ENCODE measurements at regions not wholly inside any gene's neighbourhood (a gene's known extent, or its start where the extent isn't known, plus 50 kb on each side); places are given as distances from the start of the nearest gene placed in this dataset.
A peak's percentile ranks its signal among the peaks of the same experiment; 100 is the strongest.

DNA sequence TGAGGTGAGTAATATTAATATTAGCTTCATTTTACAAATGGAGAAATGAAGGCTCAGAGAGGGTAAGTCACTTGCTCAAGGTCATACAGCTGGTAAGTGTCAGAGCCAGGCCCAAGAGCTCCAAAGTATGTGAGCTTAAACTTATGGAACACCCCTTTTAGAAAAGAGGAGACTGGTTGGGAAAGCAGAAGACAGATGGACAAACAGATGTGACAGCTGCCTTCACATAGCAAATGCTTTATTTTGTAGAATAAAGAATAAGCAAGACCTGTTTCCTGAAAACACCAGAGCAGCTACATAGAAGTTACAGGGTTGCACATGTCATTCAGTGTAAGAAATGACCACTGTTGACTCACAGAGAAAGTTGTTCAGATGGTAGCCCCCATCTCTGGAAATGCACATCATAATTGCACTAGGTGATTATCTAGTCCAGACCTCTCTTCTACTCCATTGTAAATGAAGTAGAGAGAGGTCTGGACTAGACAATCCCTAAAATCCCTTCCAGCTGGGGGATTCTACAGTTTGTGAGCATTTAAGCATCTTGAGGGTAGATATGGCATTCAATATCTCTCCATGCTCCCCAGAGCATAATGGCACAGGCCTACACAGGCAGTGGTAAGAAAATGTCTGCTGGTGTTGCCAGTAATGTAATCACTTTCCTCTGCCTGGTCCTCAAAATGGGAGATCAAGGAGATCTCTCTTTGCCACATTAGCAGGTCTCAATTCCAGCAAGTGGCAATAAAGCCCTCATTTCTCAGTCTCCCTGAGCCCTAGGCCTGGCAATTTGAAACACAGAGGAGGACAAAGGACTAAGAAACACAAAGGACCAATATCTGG, 188.2 kb upstream of the FGGY start:
- DNase-seq (ENCODE audit: low spot score in 2 of 2) = no peak
- H3K27ac ChIP-seq = peak overlapping the region in 1 of 2 donors; percentile 3
- no peak overlapping the region for H3K4me3 ChIP-seq
- no peaks in the 10 kb centered on the region for H3K36me3 ChIP-seq
- TF ChIP-seq, protein P1, sequence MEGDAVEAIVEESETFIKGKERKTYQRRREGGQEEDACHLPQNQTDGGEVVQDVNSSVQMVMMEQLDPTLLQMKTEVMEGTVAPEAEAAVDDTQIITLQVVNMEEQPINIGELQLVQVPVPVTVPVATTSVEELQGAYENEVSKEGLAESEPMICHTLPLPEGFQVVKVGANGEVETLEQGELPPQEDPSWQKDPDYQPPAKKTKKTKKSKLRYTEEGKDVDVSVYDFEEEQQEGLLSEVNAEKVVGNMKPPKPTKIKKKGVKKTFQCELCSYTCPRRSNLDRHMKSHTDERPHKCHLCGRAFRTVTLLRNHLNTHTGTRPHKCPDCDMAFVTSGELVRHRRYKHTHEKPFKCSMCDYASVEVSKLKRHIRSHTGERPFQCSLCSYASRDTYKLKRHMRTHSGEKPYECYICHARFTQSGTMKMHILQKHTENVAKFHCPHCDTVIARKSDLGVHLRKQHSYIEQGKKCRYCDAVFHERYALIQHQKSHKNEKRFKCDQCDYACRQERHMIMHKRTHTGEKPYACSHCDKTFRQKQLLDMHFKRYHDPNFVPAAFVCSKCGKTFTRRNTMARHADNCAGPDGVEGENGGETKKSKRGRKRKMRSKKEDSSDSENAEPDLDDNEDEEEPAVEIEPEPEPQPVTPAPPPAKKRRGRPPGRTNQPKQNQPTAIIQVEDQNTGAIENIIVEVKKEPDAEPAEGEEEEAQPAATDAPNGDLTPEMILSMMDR (IDR thresholded peaks at IDR 0.05) = no peak
- no peaks in the 10 kb centered on the region for H3K27me3 ChIP-seq
- intact Hi-C loops (cut with DNase I) = no loop called here
- H3K4me1 ChIP-seq = peaks cover 0 to 9% of the 10 kb centered on the region in 2 donors
- no peaks in the 10 kb centered on the region for H3K9me3 ChIP-seq

DNA sequence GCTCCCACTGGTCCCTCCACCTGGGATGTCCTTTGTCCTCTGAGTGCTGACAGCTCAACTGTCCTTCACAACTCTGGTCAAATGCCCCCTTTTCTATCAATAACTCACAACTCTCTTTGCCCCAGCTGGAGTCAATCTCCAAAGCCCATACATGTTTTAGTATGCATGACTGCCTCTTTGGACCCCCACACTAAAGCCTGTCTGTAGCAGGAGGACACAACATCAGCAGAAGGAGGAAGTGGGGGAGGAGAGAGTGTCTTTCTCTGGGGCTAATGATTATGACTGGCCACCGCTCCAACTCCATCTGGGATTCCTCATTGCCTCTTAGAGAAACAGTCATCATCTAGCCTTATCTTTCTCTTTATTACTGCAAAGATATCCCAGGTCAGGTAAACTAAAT, 186.6 kb upstream of the FGGY start:
- DNase-seq (ENCODE audit: low spot score in 2 of 2) = no peak

DNA sequence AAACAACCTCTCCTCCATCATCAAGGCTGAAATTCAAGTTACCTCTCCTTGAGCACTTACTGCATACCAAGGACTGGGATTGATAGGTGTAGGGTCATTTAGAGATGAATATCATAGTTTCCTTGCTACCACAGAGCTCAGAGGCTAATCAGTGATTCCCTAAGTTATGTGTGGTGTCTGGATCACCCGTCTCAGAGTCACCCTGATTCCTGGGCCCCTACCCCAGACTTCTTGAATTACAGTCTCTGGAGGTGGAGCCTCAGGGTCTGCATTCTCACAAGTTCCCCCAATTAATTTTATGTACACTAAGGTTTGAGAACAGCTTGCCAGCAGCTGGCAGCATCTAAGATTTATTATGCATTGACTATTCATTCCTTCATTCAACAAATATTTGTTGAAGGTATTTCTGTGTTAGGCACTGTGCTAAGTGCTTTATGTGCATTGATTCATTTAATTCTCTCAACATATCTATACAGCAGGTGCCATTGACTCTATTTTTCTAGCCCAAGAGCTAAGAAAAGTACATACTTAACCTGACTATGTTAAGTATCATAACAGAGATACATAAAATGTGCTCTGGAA, 182.9 kb upstream of the FGGY start:
- H3K36me3 ChIP-seq = no peaks in the 10 kb centered on the region
- H3K27me3 ChIP-seq = no peaks in the 10 kb centered on the region
- no peaks in the 10 kb centered on the region for H3K4me1 ChIP-seq
- DNase-seq (ENCODE audit: low spot score in 2 of 2) = no peak
- intact Hi-C loops (cut with DNase I) = no loop called here
- H3K27ac ChIP-seq = no peak overlapping the region
- no peaks in the 10 kb centered on the region for H3K9me3 ChIP-seq
- no peak overlapping the region for H3K4me3 ChIP-seq
- TF ChIP-seq, protein P1 (IDR thresholded peaks at IDR 0.05) = no peak

More for the DNA sequence above, 186.6 kb upstream of the FGGY start:
- H3K36me3 ChIP-seq = no peaks in the 10 kb centered on the region
- TF ChIP-seq, protein P1 (IDR thresholded peaks at IDR 0.05) = no peak
- intact Hi-C loops (cut with DNase I) = no loop called here
- no peak overlapping the region for H3K4me3 ChIP-seq
- H3K4me1 ChIP-seq = peaks cover 0 to 9% of the 10 kb centered on the region in 2 donors
- no peaks in the 10 kb centered on the region for H3K27me3 ChIP-seq
- no peak overlapping the region for H3K27ac ChIP-seq
- H3K9me3 ChIP-seq = no peaks in the 10 kb centered on the region

DNA sequence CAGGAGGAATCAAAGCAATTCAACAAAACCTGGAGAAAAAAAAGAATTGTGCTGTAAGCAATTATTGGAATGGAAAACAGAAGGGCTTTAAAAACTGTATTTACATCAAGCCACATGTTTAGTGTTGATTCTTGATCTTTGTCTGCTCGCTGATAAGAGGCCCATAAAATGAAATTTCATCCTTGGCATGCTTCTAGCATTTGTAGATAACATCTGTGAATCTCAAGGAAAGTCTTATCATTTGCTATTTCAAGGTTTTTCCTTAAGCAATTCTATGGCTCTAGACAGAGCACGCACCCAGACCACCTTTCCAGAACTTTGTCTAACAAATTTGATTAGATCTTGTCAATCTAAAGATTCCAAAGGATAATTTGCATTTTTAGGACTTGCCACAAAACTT, 181.0 kb upstream of the FGGY start:
- no peak overlapping the region for H3K27ac ChIP-seq
- no peaks in the 10 kb centered on the region for H3K4me1 ChIP-seq
- H3K27me3 ChIP-seq = no peaks in the 10 kb centered on the region
- intact Hi-C loops (cut with DNase I) = no loop called here
- no peak for DNase-seq (ENCODE audit: low spot score in 2 of 2)
- no peaks in the 10 kb centered on the region for H3K9me3 ChIP-seq
- TF ChIP-seq, protein P1 (IDR thresholded peaks at IDR 0.05) = no peak
- H3K4me3 ChIP-seq = no peak overlapping the region
- H3K36me3 ChIP-seq = no peaks in the 10 kb centered on the region

DNA sequence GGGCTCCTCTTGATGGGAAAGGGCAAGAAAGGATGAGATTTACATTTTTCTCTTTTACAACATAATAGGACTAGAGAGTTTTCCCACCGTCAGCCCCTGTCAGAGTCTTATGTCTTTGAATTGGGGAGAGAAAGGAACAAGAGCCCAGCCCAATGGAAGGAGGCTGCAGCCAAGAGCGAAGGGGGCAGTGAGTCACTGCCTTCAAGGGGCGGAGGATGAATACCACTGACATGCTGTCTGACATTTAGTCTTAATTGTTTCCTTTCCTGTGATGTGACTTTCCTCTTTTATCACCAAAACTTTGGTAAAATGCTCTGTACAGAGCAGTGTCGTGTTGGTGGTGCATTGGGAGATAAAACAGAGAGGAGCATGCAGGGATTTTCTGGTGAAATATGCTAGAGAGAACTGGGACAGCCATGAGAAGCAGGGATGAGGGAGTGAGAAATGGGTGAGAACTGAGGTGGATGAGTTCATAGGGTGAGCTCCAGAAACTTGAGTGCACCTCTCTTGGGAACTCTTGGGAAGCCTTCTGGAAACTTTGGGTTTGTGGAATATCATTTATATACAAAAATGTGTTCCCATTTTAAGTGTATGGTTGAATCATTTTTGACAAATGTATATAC, 179.9 kb upstream of the FGGY start:
- Histone ChIP-seq H3K27me3 (no peaks in the 10 kb centered on the region), H3K9me3 (no peaks in the 10 kb centered on the region), H3K4me3 (no peak overlapping the region), H3K36me3 (no peaks in the 10 kb centered on the region), H3K4me1 (no peaks in the 10 kb centered on the region), H3K27ac (no peak overlapping the region)
- DNase-seq (ENCODE audit: low spot score in 2 of 2) = no peak
- TF ChIP-seq, protein P1 (IDR thresholded peaks at IDR 0.05) = no peak
- intact Hi-C loops (cut with DNase I) = no loop called here

Measured in ascending aorta (tissue), 2 donors.